Neural progenitor cell (in vitro differentiated cells): ENCODE measurements at regions not wholly inside any gene's neighbourhood (a gene's known extent, or its start where the extent isn't known, plus 50 kb on each side); places are given as distances from the start of the nearest gene placed in this dataset.
A peak's percentile ranks its signal among the peaks of the same experiment; 100 is the strongest.

Experiments
- DNase-seq: peaks from one replicate; pipeline ENCODE4 v3.0.0-alpha.2; 2016; ENCODE audit warnings: low spot score
- H2AFZ ChIP-seq: fragments of 200-600 bp; sonication (generic); replicated peaks from 2 replicates; pipeline ENCODE4 v1.6.1; 2016; ENCODE audit warnings: antibody characterized with exemption
- H3F3A ChIP-seq: fragments of 200-600 bp; sonication (generic); 2 replicates; pipeline ENCODE4 v1.6.1; 2016; ENCODE audit warnings: antibody characterized with exemption, low read depth
- H3K27ac ChIP-seq: fragments of 200-600 bp; sonication (generic); 2 replicates; pipeline ENCODE4 v1.5.1; 2016; ENCODE audit warnings: mild to moderate bottlenecking
- H3K27me3 ChIP-seq: fragments of 200-600 bp; sonication (generic); 2 replicates; pipeline ENCODE4 v1.6.1; 2016; ENCODE audit warnings: mild to moderate bottlenecking, moderate library complexity
- H3K36me3 ChIP-seq: fragments of 200-600 bp; sonication (generic); 2 replicates; pipeline ENCODE4 v1.5.1; 2016
- H3K4me1 ChIP-seq: fragments of 200-600 bp; sonication (generic); 2 replicates; pipeline ENCODE4 v1.6.1; 2016; ENCODE audit warnings: mixed run types
- H3K4me2 ChIP-seq: fragments of 200-600 bp; sonication (generic); 2 replicates; pipeline ENCODE4 v1.6.1; 2016
- H3K4me3 ChIP-seq: fragments of 200-600 bp; sonication (generic); 2 replicates; pipeline ENCODE4 v1.5.1; 2016
- H3K79me2 ChIP-seq: fragments of 200-600 bp; sonication (generic); 2 replicates; pipeline ENCODE4 v1.6.1; 2016; ENCODE audit warnings: low read depth
- H3K9ac ChIP-seq: fragments of 200-600 bp; sonication (generic); 2 replicates; pipeline ENCODE4 v1.6.1; 2016
- H3K9me3 ChIP-seq: fragments of 200-600 bp; sonication (generic); 2 replicates; pipeline ENCODE4 v1.5.1; 2016; ENCODE audit warnings: low read depth
- H4K20me1 ChIP-seq: fragments of 200-600 bp; sonication (generic); 2 replicates; pipeline ENCODE4 v1.6.1; 2016; ENCODE audit warnings: low read depth
- H3K27ac Mint-ChIP-seq: 3 replicates; pipeline ENCODE4 v1.8.0; 2021; ENCODE audit warnings: mixed read lengths
- H3K27me3 Mint-ChIP-seq: 2 replicates; pipeline ENCODE4 v1.8.0; 2022; ENCODE audit warnings: low read depth, mild to moderate bottlenecking, inconsistent platforms, moderate library complexity, mixed read lengths; ENCODE audit not compliant: insufficient read depth
- H3K36me3 Mint-ChIP-seq: 3 replicates; pipeline ENCODE4 v1.8.0; 2021; ENCODE audit warnings: mixed read lengths
- H3K4me1 Mint-ChIP-seq: 3 replicates; pipeline ENCODE4 v1.8.0; 2021; ENCODE audit warnings: mixed read lengths
- H3K4me3 Mint-ChIP-seq: 3 replicates; pipeline ENCODE4 v1.8.0; 2021; ENCODE audit warnings: mild to moderate bottlenecking, moderate library complexity, mixed read lengths
- H3K9me3 Mint-ChIP-seq: 3 replicates; pipeline ENCODE4 v1.8.0; 2020; ENCODE audit warnings: mixed read lengths
- EZH2 ChIP-seq: fragments of 200-600 bp; sonication (generic); IDR thresholded peaks from 2 replicates; pipeline ENCODE4 v1.6.1; 2017; ENCODE audit warnings: antibody characterized with exemption, mild to moderate bottlenecking, moderate library complexity
- EZH2phosphoT487 ChIP-seq: fragments of 200-600 bp; sonication (generic); IDR thresholded peaks from 2 replicates; pipeline ENCODE4 v1.6.1; 2017; ENCODE audit warnings: antibody characterized with exemption
- TF ChIP-seq, protein P1 (sequence below): fragments of 200-600 bp; sonication (generic); IDR thresholded peaks from 2 replicates; pipeline ENCODE4 v1.5.1; 2017; ENCODE audit warnings: antibody characterized with exemption, mild to moderate bottlenecking

DNA sequence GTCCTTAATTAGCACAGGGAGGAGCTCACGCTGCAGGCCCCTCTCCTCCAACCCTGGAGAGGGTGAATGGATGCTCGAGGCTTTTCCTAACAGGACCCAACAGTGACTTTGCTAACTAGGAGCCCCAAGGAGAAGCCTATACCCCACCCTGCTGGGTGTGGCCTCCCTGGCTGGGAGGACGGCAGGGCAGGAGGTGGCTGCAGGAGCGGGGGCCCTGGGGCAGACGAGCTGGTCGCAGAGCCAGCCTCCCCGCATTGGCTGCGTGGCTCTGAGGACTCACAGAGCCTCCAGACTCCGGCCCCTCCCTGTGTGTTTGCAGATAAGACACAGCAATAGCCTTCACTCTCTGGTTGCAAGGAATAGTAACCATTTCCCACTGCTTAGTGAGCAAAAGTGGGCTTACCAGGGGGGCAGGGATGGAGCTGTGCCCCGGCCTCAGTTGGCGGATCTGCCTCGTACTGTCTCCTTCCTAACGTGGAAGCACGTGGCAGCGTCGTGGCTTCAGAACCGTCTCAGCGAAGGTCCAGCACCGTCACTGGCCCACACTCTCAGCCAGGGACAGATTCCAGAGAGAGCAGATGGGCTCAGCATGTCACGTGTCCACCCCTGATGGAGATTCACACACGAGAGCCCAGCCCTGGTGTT, 1087.5 kb downstream of the BRD1 start:
- Mint-ChIP-seq H3K4me1 (peaks cover 3% of the 10 kb centered on the region), H3K27ac (peak overlapping the region; percentile 60), H3K27me3 (peaks cover 5% of the 10 kb centered on the region), H3K36me3 (peaks cover 3% of the 10 kb centered on the region), H3K9me3 (peaks cover 5% of the 10 kb centered on the region), H3K4me3 (no peak overlapping the region)
- Histone ChIP-seq H4K20me1 (no peaks in the 10 kb centered on the region), H3K4me1 (no peaks in the 10 kb centered on the region), H3K27me3 (no peaks in the 10 kb centered on the region), H3K27ac (no peak overlapping the region), H3K36me3 (no peaks in the 10 kb centered on the region), H3K9me3 (no peaks in the 10 kb centered on the region), H2AFZ (no peak overlapping the region), H3K4me3 (no peak overlapping the region), H3K9ac (no peak overlapping the region), H3F3A (no peaks in the 10 kb centered on the region), H3K4me2 (no peak overlapping the region), H3K79me2 (no peaks in the 10 kb centered on the region)
- no peak for DNase-seq
- TF ChIP-seq, protein P1, sequence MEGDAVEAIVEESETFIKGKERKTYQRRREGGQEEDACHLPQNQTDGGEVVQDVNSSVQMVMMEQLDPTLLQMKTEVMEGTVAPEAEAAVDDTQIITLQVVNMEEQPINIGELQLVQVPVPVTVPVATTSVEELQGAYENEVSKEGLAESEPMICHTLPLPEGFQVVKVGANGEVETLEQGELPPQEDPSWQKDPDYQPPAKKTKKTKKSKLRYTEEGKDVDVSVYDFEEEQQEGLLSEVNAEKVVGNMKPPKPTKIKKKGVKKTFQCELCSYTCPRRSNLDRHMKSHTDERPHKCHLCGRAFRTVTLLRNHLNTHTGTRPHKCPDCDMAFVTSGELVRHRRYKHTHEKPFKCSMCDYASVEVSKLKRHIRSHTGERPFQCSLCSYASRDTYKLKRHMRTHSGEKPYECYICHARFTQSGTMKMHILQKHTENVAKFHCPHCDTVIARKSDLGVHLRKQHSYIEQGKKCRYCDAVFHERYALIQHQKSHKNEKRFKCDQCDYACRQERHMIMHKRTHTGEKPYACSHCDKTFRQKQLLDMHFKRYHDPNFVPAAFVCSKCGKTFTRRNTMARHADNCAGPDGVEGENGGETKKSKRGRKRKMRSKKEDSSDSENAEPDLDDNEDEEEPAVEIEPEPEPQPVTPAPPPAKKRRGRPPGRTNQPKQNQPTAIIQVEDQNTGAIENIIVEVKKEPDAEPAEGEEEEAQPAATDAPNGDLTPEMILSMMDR = no peak
- TF ChIP-seq EZH2phosphoT487 (no peak), EZH2 (no peak)

DNA sequence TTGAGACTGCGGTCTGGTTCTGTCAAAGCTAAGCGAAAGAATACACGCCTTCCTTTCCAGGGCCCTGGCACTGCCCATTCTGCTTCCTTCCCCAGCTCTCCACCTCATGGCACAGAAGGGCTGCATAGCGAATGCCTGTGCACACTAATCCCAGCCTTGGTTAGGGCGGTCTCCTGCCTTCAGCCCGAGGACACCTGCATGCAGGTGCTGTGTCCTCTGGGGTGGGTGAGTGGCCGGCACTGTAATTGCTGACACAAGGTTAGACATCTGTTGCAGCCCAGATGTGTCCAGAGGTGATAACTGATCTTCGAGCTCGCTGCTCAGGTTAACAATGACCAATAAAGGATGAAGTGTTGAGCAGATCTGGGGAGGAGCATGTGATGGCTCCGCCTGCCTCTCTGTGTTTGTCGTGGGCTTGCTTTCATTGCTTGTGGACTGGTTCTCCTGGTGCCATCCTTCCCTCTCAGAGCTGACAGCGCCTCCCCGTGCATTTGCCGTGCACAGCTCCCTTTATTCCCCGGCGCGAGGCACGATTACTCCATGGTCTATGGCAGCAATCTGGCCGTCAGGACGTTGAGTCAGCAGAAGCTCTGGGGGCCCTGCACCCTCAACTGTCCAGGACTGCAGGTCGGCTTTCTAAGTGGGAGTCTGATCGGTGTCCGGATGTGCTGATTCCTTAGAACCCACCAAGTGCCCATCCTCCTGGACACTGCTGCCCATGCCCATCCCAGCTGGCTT, 1088.2 kb downstream of the BRD1 start:
- peaks cover 3% of the 10 kb centered on the region for H3K27me3 Mint-ChIP-seq
- H3F3A ChIP-seq = no peaks in the 10 kb centered on the region
- TF ChIP-seq EZH2phosphoT487 (no peak), EZH2 (no peak)
- TF ChIP-seq, protein P1 = no peak
- no peaks in the 10 kb centered on the region for H3K4me1 ChIP-seq
- no peak overlapping the region for H3K9ac ChIP-seq
- no peaks in the 10 kb centered on the region for H3K79me2 ChIP-seq
- peaks cover 3% of the 10 kb centered on the region for H3K4me1 Mint-ChIP-seq
- no peaks in the 10 kb centered on the region for H4K20me1 ChIP-seq
- peaks cover 5% of the 10 kb centered on the region for H3K36me3 Mint-ChIP-seq
- H3K4me3 Mint-ChIP-seq = no peak overlapping the region
- no peaks in the 10 kb centered on the region for H3K36me3 ChIP-seq
- H3K9me3 ChIP-seq = no peaks in the 10 kb centered on the region
- H3K27me3 ChIP-seq = no peaks in the 10 kb centered on the region
- H3K9me3 Mint-ChIP-seq = peaks cover 5% of the 10 kb centered on the region
- H3K27ac ChIP-seq = no peak overlapping the region
- H3K4me3 ChIP-seq = no peak overlapping the region
- no peak for DNase-seq
- peak overlapping the region; percentile 91 for H3K27ac Mint-ChIP-seq
- H3K4me2 ChIP-seq = no peak overlapping the region
- no peak overlapping the region for H2AFZ ChIP-seq

DNA sequence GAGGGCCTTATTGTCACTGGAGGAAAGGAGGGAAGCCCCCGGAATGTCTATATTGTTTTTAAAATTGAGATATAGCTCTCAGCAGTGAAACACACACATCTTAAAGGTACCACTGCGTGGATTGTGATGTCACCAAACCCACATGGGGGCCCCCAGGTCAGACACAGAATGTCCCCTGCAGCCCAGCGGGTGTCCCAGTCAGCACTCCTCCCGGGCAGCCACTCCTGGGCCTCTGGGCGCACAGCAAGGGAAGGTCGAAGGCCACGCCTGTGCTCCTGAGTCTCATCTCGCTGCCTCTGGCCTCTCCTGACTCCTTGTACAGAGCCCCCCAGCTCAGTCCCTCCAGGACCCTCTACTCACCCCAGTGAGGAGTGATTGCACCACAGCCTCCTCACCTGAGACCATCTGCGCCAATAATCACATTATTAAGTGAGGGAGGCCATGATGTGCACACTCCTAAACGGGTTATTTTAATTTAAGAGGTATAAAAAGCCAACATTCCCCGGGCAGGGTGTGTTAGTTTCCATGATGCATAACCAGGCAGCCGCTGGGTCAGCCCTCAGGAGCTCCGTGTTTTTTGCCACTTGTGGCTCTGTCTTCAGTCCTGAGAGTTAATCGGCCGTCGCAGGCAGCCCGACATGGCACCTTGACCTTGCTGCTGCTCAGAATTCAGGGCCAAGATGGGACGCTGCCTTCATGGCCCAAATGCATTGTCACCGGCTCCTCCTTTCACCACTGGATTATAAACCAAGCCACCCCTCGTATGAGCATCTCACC, 1089.3 kb downstream of the BRD1 start:
- H2AFZ ChIP-seq = no peak overlapping the region
- Mint-ChIP-seq H3K27me3 (peaks cover 3% of the 10 kb centered on the region), H3K27ac (no peak overlapping the region), H3K4me3 (no peak overlapping the region), H3K36me3 (peaks cover 11% of the 10 kb centered on the region), H3K9me3 (peaks cover 3% of the 10 kb centered on the region), H3K4me1 (peaks cover 3% of the 10 kb centered on the region)
- no peaks in the 10 kb centered on the region for H3K79me2 ChIP-seq
- no peak for DNase-seq
- H3K27me3 ChIP-seq = no peaks in the 10 kb centered on the region
- no peaks in the 10 kb centered on the region for H3K4me1 ChIP-seq
- H3K36me3 ChIP-seq = no peaks in the 10 kb centered on the region
- H3K9me3 ChIP-seq = no peaks in the 10 kb centered on the region
- TF ChIP-seq, protein P1 = no peak
- TF ChIP-seq EZH2phosphoT487 (no peak), EZH2 (no peak)
- H3F3A ChIP-seq = no peaks in the 10 kb centered on the region
- no peaks in the 10 kb centered on the region for H4K20me1 ChIP-seq
- no peak overlapping the region for H3K4me2 ChIP-seq
- H3K9ac ChIP-seq = no peak overlapping the region
- H3K27ac ChIP-seq = no peak overlapping the region
- no peak overlapping the region for H3K4me3 ChIP-seq
